ENCODE measurements at regions not wholly inside any gene's neighbourhood (a gene's known extent, or its start where the extent isn't known, plus 50 kb on each side); places are given as distances from the start of the nearest gene placed in this dataset.

- H3K4me3 ChIP-seq (ENCODE audit: insufficient read depth in 1 of 2, low read depth in 1 of 2, low read length in 2 of 2): no peak overlapping the region
- no peak overlapping the region for H4K8ac ChIP-seq (ENCODE audit: low read length)
- no peak overlapping the region for H3K4me2 ChIP-seq (ENCODE audit: low read length, poor library complexity, severe bottlenecking)
- no peak overlapping the region for H2BK12ac ChIP-seq (ENCODE audit: low read length in 2 of 2)
- H3K14ac ChIP-seq (ENCODE audit: low read length in 2 of 2): no peak overlapping the region
- no peaks in the 10 kb centered on the region for H3K79me1 ChIP-seq (replicated peaks; ENCODE audit: low read length, poor library complexity, severe bottlenecking)
- H3K27me3 ChIP-seq (ENCODE audit: control insufficient read depth in 1 of 2, insufficient read depth in 1 of 2, low read length in 2 of 2): no peaks in the 10 kb centered on the region
- no peak overlapping the region for H2BK120ac ChIP-seq (ENCODE audit: low read depth, low read length)
- no peak overlapping the region for H3K9ac ChIP-seq (ENCODE audit: low read length)
- H3K18ac ChIP-seq (ENCODE audit: low read depth in 1 of 2, low read length in 2 of 2): no peak overlapping the region
- no peak overlapping the region for H2AK5ac ChIP-seq (ENCODE audit: low read length, severe bottlenecking)
- H2BK5ac ChIP-seq (ENCODE audit: low read depth, low read length, poor library complexity, severe bottlenecking): no peak overlapping the region
- H2AFZ ChIP-seq (ENCODE audit: low read depth, low read length): no peak overlapping the region
- H2BK15ac ChIP-seq (ENCODE audit: low read depth, poor library complexity, severe bottlenecking): no peak overlapping the region
- H3K9me3 ChIP-seq (ENCODE audit: control insufficient read depth, low read length): peaks cover 11% of the 10 kb centered on the region
- H3K4me1 ChIP-seq (ENCODE audit: control insufficient read depth, insufficient read depth, low read depth, low read length): no peaks in the 10 kb centered on the region
- H3K27ac ChIP-seq (ENCODE audit: low read length, poor library complexity, severe bottlenecking): no peak overlapping the region
- H3K4ac ChIP-seq (ENCODE audit: low read depth in 1 of 2, low read length in 2 of 2): no peak overlapping the region
- no peak overlapping the region for H3K23ac ChIP-seq (ENCODE audit: low read length in 2 of 2)
- H4K91ac ChIP-seq (ENCODE audit: low read length): no peak overlapping the region
- no peaks in the 10 kb centered on the region for H3K36me3 ChIP-seq (ENCODE audit: control insufficient read depth in 1 of 2, insufficient read depth in 2 of 2, low read depth in 1 of 2, low read length in 2 of 2)
- no peak for DNase-seq
- WGBS: 40% methylated on average over 1 of the region's 4 CpGs
Measured at GRCh38 chr14:71762575-71762974, 169.7 kb upstream of the RGS6 start.

DNA sequence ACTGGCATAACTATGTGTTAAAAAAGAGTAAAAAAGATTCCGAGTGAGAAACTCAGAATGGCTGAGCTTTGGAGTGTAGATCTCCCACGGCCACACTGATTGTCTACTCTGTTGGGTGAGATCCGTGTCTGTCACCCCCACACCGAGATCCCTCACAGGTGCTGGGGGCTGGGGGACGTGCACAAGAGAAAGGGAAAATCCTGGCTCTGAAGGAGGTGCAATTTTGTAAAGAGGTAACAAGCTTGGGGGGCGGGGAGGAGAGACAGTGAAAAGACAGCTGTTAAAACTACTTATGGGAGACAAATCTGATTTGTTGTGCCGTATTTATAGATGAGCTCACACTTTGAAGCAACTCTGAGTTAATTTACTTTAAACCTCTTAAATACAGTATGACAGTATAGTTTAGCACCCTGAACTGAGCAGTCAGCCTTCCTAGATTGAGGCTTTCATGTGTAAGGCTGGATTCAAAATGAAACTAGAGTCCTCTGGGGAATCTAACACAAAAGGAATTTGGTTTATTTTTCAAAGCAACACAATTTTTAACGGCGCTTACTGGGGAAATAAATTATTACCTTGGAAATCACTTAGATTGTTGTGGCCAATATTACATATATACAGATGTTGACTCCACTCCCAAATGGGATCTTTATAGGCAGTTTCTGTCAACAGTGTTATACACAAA lies 167.4 kb upstream of the RGS6 start:
- H3K36me3 ChIP-seq (ENCODE audit: control insufficient read depth in 1 of 2, insufficient read depth in 2 of 2, low read depth in 1 of 2, low read length in 2 of 2): no peaks in the 10 kb centered on the region
- H3K4me3 ChIP-seq (ENCODE audit: insufficient read depth in 1 of 2, low read depth in 1 of 2, low read length in 2 of 2): peak overlapping the region in 1 of 2 experiments; percentile 66
- no peak overlapping the region for H3K18ac ChIP-seq (ENCODE audit: low read depth in 1 of 2, low read length in 2 of 2)
- H3K23ac ChIP-seq (ENCODE audit: low read length in 2 of 2): no peak overlapping the region
- WGBS: 54% methylated on average over 6 of the region's 9 CpGs
- no peak overlapping the region for H3K27ac ChIP-seq (ENCODE audit: low read length, poor library complexity, severe bottlenecking)
- no peaks in the 10 kb centered on the region for H3K4me1 ChIP-seq (ENCODE audit: control insufficient read depth, insufficient read depth, low read depth, low read length)
- peak overlapping the region; percentile 68 for H3K9ac ChIP-seq (ENCODE audit: low read length)
- DNase-seq: peak; percentile 8
- H3K14ac ChIP-seq (ENCODE audit: low read length in 2 of 2): no peak overlapping the region
- H2BK15ac ChIP-seq (ENCODE audit: low read depth, poor library complexity, severe bottlenecking): no peak overlapping the region
- H3K9me3 ChIP-seq (ENCODE audit: control insufficient read depth, low read length): peaks cover 11% of the 10 kb centered on the region
- H2BK12ac ChIP-seq (ENCODE audit: low read length in 2 of 2): no peak overlapping the region
- H3K79me1 ChIP-seq (replicated peaks; ENCODE audit: low read length, poor library complexity, severe bottlenecking): no peaks in the 10 kb centered on the region
- no peak overlapping the region for H4K91ac ChIP-seq (ENCODE audit: low read length)
- H2AFZ ChIP-seq (ENCODE audit: low read depth, low read length): no peak overlapping the region
- no peak overlapping the region for H2BK120ac ChIP-seq (ENCODE audit: low read depth, low read length)
- H3K4ac ChIP-seq (ENCODE audit: low read depth in 1 of 2, low read length in 2 of 2): no peak overlapping the region
- no peaks in the 10 kb centered on the region for H3K27me3 ChIP-seq (ENCODE audit: control insufficient read depth in 1 of 2, insufficient read depth in 1 of 2, low read length in 2 of 2)
- H2AK5ac ChIP-seq (ENCODE audit: low read length, severe bottlenecking): no peak overlapping the region
- no peak overlapping the region for H2BK5ac ChIP-seq (ENCODE audit: low read depth, low read length, poor library complexity, severe bottlenecking)
- peak overlapping the region; percentile 13 for H3K4me2 ChIP-seq (ENCODE audit: low read length, poor library complexity, severe bottlenecking)
- H4K8ac ChIP-seq (ENCODE audit: low read length): no peak overlapping the region

- Histone ChIP-seq H2BK5ac (ENCODE audit: low read depth, low read length, poor library complexity, severe bottlenecking) (no peak overlapping the region), H2BK12ac (ENCODE audit: low read length in 2 of 2) (no peak overlapping the region), H4K91ac (ENCODE audit: low read length) (no peak overlapping the region), H4K8ac (ENCODE audit: low read length) (no peak overlapping the region), H3K4ac (ENCODE audit: low read depth in 1 of 2, low read length in 2 of 2) (no peak overlapping the region), H3K18ac (ENCODE audit: low read depth in 1 of 2, low read length in 2 of 2) (no peak overlapping the region), H2BK15ac (ENCODE audit: low read depth, poor library complexity, severe bottlenecking) (no peak overlapping the region), H3K27ac (ENCODE audit: low read length, poor library complexity, severe bottlenecking) (no peak overlapping the region), H3K4me2 (ENCODE audit: low read length, poor library complexity, severe bottlenecking) (no peak overlapping the region), H3K9me3 (ENCODE audit: control insufficient read depth, low read length) (peaks cover 11% of the 10 kb centered on the region), H3K9ac (ENCODE audit: low read length) (no peak overlapping the region), H3K27me3 (ENCODE audit: control insufficient read depth in 1 of 2, insufficient read depth in 1 of 2, low read length in 2 of 2) (no peaks in the 10 kb centered on the region), H3K79me1 (replicated peaks; ENCODE audit: low read length, poor library complexity, severe bottlenecking) (no peaks in the 10 kb centered on the region), H3K36me3 (ENCODE audit: control insufficient read depth in 1 of 2, insufficient read depth in 2 of 2, low read depth in 1 of 2, low read length in 2 of 2) (no peaks in the 10 kb centered on the region), H2AFZ (ENCODE audit: low read depth, low read length) (no peak overlapping the region), H2AK5ac (ENCODE audit: low read length, severe bottlenecking) (no peak overlapping the region), H3K14ac (ENCODE audit: low read length in 2 of 2) (no peak overlapping the region), H3K4me3 (ENCODE audit: insufficient read depth in 1 of 2, low read depth in 1 of 2, low read length in 2 of 2) (peak overlapping the region in 1 of 2 experiments; percentile 66), H3K4me1 (ENCODE audit: control insufficient read depth, insufficient read depth, low read depth, low read length) (no peaks in the 10 kb centered on the region), H3K23ac (ENCODE audit: low read length in 2 of 2) (no peak overlapping the region), H2BK120ac (ENCODE audit: low read depth, low read length) (no peak overlapping the region)
- no peak for DNase-seq
- 100% methylated on average over 1 of the region's 1 CpG for WGBS
Measured at GRCh38 chr14:71765505-71765904, 166.7 kb upstream of the RGS6 start.

- no peak overlapping the region for H3K27ac ChIP-seq (ENCODE audit: low read length, poor library complexity, severe bottlenecking)
- H3K4me3 ChIP-seq (ENCODE audit: insufficient read depth in 1 of 2, low read depth in 1 of 2, low read length in 2 of 2): no peak overlapping the region
- no peak overlapping the region for H3K4me2 ChIP-seq (ENCODE audit: low read length, poor library complexity, severe bottlenecking)
- peaks cover 12% of the 10 kb centered on the region for H3K9me3 ChIP-seq (ENCODE audit: control insufficient read depth, low read length)
- no peak overlapping the region for H2BK12ac ChIP-seq (ENCODE audit: low read length in 2 of 2)
- H3K23ac ChIP-seq (ENCODE audit: low read length in 2 of 2): no peak overlapping the region
- H4K91ac ChIP-seq (ENCODE audit: low read length): no peak overlapping the region
- no peaks in the 10 kb centered on the region for H3K27me3 ChIP-seq (ENCODE audit: control insufficient read depth in 1 of 2, insufficient read depth in 1 of 2, low read length in 2 of 2)
- H3K4me1 ChIP-seq (ENCODE audit: control insufficient read depth, insufficient read depth, low read depth, low read length): no peaks in the 10 kb centered on the region
- H4K8ac ChIP-seq (ENCODE audit: low read length): no peak overlapping the region
- H3K14ac ChIP-seq (ENCODE audit: low read length in 2 of 2): no peak overlapping the region
- H2BK15ac ChIP-seq (ENCODE audit: low read depth, poor library complexity, severe bottlenecking): no peak overlapping the region
- H3K36me3 ChIP-seq (ENCODE audit: control insufficient read depth in 1 of 2, insufficient read depth in 2 of 2, low read depth in 1 of 2, low read length in 2 of 2): no peaks in the 10 kb centered on the region
- H3K79me1 ChIP-seq (replicated peaks; ENCODE audit: low read length, poor library complexity, severe bottlenecking): no peaks in the 10 kb centered on the region
- H2AFZ ChIP-seq (ENCODE audit: low read depth, low read length): no peak overlapping the region
- H3K18ac ChIP-seq (ENCODE audit: low read depth in 1 of 2, low read length in 2 of 2): no peak overlapping the region
- no peak overlapping the region for H2BK120ac ChIP-seq (ENCODE audit: low read depth, low read length)
- no peak for DNase-seq
- no peak overlapping the region for H3K4ac ChIP-seq (ENCODE audit: low read depth in 1 of 2, low read length in 2 of 2)
- 89% methylated on average over 3 of the region's 3 CpGs for WGBS
- no peak overlapping the region for H2AK5ac ChIP-seq (ENCODE audit: low read length, severe bottlenecking)
- no peak overlapping the region for H3K9ac ChIP-seq (ENCODE audit: low read length)
- no peak overlapping the region for H2BK5ac ChIP-seq (ENCODE audit: low read depth, low read length, poor library complexity, severe bottlenecking)
Measured at GRCh38 chr14:71770431-71770830, 161.8 kb upstream of the RGS6 start.

Measured in mesenchymal stem cell (in vitro differentiated cells and primary cell).